GM13977 (cell line): ENCODE measurements at regions not wholly inside any gene's neighbourhood (a gene's known extent, or its start where the extent isn't known, plus 50 kb on each side); places are given as distances from the start of the nearest gene placed in this dataset.
A peak's percentile ranks its signal among the peaks of the same experiment; 100 is the strongest.

ENCODE experiments used
- DNase-seq: peaks from one replicate; pipeline ENCODE4 v3.0.0; 2012; ENCODE audit warnings: low spot score
- in situ Hi-C: fragments of 300-500 bp; cut with MboI; formaldehyde crosslinking; loops from one replicate; pipeline ENCODE4 v1.12.0; 2022; ENCODE audit warnings: low sequenced_read_pairs, low pct_unique_long_range_greater_than_20kb, mixed read lengths, inconsistent platforms; ENCODE audit not compliant: unreplicated experiment
- TF ChIP-seq, protein P1 (sequence below): IDR thresholded peaks from 2 replicates; pipeline ENCODE4 v1.5.1; 2012; ENCODE audit warnings: mild to moderate bottlenecking, control low read depth; ENCODE audit not compliant: insufficient read depth; ENCODE audit errors: extremely low read depth, missing control alignments

DNA sequence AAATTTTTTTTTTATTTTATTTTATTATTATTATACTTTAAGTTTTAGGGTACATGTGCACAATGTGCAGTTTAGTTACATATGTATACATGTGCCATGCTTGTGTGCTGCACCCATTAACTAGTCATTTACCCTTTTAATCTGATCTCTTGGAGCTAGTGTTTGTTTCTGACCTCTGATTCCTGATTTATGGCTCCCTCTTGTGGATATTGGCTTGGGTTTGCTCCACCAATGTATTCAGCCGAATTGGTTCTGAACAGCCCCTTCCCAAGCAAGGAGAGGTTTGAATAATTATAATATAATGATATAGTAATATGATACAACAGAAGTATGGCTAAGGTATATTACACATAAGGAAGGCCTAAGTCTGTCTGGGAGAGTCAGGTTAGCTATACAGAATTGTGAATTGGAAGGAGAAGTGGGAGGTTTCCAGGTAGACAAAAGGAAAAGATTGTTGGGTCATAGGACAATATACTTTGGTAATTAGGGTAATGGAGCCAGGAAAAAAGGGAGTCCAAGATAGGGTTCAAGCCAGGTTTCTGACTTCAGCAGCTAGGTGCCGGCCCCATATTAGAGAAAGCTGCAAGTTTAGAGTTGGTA is 53.1 kb upstream of the HMCN1 start:
- TF ChIP-seq, protein P1, sequence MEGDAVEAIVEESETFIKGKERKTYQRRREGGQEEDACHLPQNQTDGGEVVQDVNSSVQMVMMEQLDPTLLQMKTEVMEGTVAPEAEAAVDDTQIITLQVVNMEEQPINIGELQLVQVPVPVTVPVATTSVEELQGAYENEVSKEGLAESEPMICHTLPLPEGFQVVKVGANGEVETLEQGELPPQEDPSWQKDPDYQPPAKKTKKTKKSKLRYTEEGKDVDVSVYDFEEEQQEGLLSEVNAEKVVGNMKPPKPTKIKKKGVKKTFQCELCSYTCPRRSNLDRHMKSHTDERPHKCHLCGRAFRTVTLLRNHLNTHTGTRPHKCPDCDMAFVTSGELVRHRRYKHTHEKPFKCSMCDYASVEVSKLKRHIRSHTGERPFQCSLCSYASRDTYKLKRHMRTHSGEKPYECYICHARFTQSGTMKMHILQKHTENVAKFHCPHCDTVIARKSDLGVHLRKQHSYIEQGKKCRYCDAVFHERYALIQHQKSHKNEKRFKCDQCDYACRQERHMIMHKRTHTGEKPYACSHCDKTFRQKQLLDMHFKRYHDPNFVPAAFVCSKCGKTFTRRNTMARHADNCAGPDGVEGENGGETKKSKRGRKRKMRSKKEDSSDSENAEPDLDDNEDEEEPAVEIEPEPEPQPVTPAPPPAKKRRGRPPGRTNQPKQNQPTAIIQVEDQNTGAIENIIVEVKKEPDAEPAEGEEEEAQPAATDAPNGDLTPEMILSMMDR = peak; percentile 67
- no peak for DNase-seq
- in situ Hi-C loops = loop anchor here (25.0 kb wide), 1 partner anchor 869 kb away; no protein-coding TSS in a partner anchor

DNA sequence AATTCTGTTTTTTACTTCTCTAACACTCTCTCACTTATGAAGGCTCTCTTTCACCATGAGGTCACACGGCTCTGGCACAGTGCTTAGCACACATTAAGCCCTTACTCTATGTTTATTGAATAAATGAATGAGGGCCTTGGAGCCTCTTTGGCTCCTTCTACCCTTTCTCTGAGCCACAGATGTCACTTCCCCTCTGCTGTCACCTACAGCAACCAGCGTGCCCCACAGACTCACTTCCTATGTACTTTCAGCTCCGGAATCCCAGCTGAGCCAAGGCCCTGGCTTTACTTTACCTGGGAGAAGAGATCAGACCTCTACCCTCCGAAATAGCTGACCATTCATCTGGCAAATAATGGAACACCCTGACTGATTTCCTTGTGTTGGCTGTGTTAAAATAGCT is 53.7 kb upstream of the HMCN1 start:
- in situ Hi-C loops = loop anchor here (25.0 kb wide), 1 partner anchor 868 kb away; no protein-coding TSS in a partner anchor
- TF ChIP-seq, protein P1 = no peak
- no peak for DNase-seq

DNA sequence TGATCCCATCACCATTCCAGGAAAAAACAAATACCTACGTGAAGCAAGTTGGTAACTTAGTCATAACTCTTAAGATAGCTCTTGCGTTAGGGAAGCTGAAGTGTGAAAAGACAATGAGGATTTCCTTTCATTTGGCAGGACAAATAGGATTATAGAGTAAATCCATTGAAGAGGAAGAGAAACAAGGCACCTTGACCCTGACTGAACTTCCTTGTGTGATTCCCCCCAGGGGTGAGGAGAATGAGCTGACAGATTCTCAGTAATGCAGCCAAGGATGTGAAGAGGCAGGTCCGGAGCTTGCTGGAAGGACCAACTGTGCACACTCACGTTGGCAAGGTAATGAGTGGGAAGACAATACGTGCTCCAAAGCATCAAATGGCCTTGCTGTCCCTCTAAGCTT is 55.0 kb upstream of the HMCN1 start:
- in situ Hi-C loops = loop anchor here (25.0 kb wide), 1 partner anchor 867 kb away; no protein-coding TSS in a partner anchor
- TF ChIP-seq, protein P1 = no peak
- DNase-seq = no peak

DNA sequence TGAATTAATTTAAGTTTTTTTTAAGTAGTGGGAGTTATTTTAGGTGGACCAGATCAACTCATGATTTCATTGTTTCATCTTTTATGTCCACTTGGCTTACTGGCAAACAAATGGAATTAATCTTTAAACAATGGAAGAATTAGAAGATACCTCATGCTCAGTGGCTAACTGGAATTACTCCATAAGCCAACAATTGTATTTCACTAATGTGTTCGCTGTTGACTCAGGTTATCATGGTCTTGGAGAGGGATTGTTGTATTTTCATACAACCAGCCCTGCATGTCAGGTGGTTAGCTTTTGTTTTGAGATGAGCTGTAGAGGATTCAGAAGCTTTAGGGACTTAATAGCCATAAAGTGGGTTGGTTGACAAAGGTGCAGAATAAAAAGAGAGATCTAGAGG is 57.2 kb upstream of the HMCN1 start:
- TF ChIP-seq, protein P1 = no peak
- DNase-seq = no peak
- in situ Hi-C loops = loop anchor here (25.0 kb wide), 1 partner anchor 865 kb away; no protein-coding TSS in a partner anchor

DNA sequence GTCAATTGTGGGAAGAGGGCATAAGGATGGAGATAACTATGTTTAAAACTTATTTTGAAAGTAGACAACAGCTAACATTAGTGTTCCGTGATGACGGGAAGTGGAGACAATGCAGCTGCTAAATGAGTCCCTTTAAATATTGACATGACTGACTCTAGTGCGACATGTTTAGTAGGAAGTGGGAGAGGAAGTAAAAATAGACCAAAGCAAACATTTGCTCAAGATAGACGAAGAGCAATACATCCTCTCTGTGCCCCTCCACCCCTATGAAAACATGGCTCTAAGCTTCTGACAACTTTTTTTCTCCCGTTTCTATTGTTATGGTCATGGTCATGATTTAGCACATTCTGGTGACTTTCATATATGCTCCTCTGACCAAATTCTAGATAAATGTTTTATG is 60.0 kb upstream of the HMCN1 start:
- in situ Hi-C loops = loop anchor here (25.0 kb wide), 1 partner anchor 687 kb away; no protein-coding TSS in a partner anchor
- no peak for DNase-seq
- TF ChIP-seq, protein P1 = no peak

DNA sequence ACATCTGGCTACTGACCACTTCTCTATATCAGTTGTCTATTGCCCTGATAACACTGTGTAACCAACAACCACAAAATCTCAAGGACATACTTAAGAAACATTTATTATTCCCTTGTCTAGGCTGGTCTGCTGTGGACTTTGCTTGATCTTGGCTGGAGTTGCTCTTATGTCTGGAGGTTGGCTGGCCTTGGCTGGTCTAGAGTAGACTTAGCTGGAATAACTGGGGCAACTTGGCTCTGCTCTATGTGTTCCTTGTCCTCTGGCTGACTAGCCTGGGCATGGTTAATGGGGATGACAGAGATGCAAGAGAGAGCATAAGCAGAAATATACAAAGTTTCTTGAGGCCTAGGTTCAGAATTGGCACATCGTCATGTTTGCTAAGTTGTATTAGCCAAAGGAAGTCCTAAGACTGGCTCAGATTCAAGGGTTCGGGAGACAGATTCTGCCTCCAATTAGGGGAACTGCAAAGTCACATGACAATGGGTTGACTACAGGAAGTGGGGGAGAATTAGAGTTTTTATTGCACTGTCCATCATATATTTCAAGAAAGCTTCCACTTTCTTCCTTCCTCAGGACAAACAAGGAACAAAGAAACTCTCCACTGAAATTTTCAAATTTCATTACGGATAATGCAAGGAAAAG is 61.4 kb upstream of the HMCN1 start:
- TF ChIP-seq, protein P1 = no peak
- no peak for DNase-seq
- in situ Hi-C loops = loop anchor here (25.0 kb wide), 1 partner anchor 686 kb away; no protein-coding TSS in a partner anchor
